Mesenchymal stem cell (in vitro differentiated cells and primary cell): ENCODE measurements at regions not wholly inside any gene's neighbourhood (a gene's known extent, or its start where the extent isn't known, plus 50 kb on each side); places are given as distances from the start of the nearest gene placed in this dataset.

Source experiments
- DNase-seq: peaks from one replicate; pipeline ENCODE4 v3.0.0-alpha.2; 2013
- H2AFZ ChIP-seq: one replicate; pipeline ENCODE4 v1.6.1; 2013; ENCODE audit warnings: low read depth, mild to moderate bottlenecking, control low read depth, inconsistent platforms, low read length, moderate library complexity
- H2AK5ac ChIP-seq: 2 replicates; pipeline ENCODE4 v1.6.1; 2013; ENCODE audit warnings: low read length, moderate library complexity, mild to moderate bottlenecking, inconsistent platforms; ENCODE audit not compliant: severe bottlenecking
- H2BK120ac ChIP-seq: one replicate; pipeline ENCODE4 v1.6.1; 2013; ENCODE audit warnings: low read depth, mild to moderate bottlenecking, inconsistent platforms, low read length, moderate library complexity
- H2BK12ac ChIP-seq, 2 experiments: one replicate each; pipeline ENCODE4 v1.6.1; 2013; ENCODE audit warnings: inconsistent platforms in 2 of 2, low read length in 2 of 2, mild to moderate bottlenecking in 2 of 2, moderate library complexity in 2 of 2, control low read depth in 1 of 2
- H2BK15ac ChIP-seq: one replicate; pipeline ENCODE4 v1.6.1; 2013; ENCODE audit warnings: mild to moderate bottlenecking, low read depth, inconsistent platforms; ENCODE audit not compliant: poor library complexity, severe bottlenecking
- H2BK5ac ChIP-seq: 2 replicates; pipeline ENCODE4 v1.6.1; 2013; ENCODE audit warnings: low read depth, mild to moderate bottlenecking, low read length, control low read depth, inconsistent platforms; ENCODE audit not compliant: poor library complexity, severe bottlenecking
- H3K14ac ChIP-seq, 2 experiments: one replicate each; pipeline ENCODE4 v1.6.1; 2013; ENCODE audit warnings: inconsistent platforms in 2 of 2, low read length in 2 of 2, control low read depth in 1 of 2, mild to moderate bottlenecking in 1 of 2, moderate library complexity in 1 of 2
- H3K18ac ChIP-seq, 2 experiments: one replicate each; pipeline ENCODE4 v1.6.1; 2013; ENCODE audit warnings: inconsistent platforms in 2 of 2, low read length in 2 of 2, control low read depth in 1 of 2, low read depth in 1 of 2, mild to moderate bottlenecking in 1 of 2
- H3K23ac ChIP-seq, 2 experiments: one replicate each; pipeline ENCODE4 v1.6.1; 2013; ENCODE audit warnings: inconsistent platforms in 2 of 2, low read length in 2 of 2, mild to moderate bottlenecking in 2 of 2, moderate library complexity in 2 of 2, control low read depth in 1 of 2
- H3K27ac ChIP-seq: 2 replicates; pipeline ENCODE4 v1.5.1; 2013; ENCODE audit warnings: mild to moderate bottlenecking, moderate library complexity, low read length, control low read depth, inconsistent platforms; ENCODE audit not compliant: poor library complexity, severe bottlenecking
- H3K27me3 ChIP-seq, 2 experiments: 2 replicates each; pipeline versions ENCODE4 v1.6.1 to v1.7.0; 2013; ENCODE audit warnings: low read length in 2 of 2, mild to moderate bottlenecking in 2 of 2, moderate library complexity in 2 of 2, control low read depth in 1 of 2, inconsistent platforms in 1 of 2; ENCODE audit not compliant: control insufficient read depth in 1 of 2, insufficient read depth in 1 of 2
- H3K36me3 ChIP-seq, 2 experiments: 2 replicates each; pipeline versions ENCODE4 v1.6.1 to v1.7.0; 2013; ENCODE audit warnings: low read length in 2 of 2, control low read depth in 1 of 2, inconsistent platforms in 1 of 2, low read depth in 1 of 2, mild to moderate bottlenecking in 1 of 2; ENCODE audit not compliant: insufficient read depth in 2 of 2, control insufficient read depth in 1 of 2
- H3K4ac ChIP-seq, 2 experiments: one replicate each; pipeline ENCODE4 v1.6.1; 2013; ENCODE audit warnings: inconsistent platforms in 2 of 2, low read length in 2 of 2, mild to moderate bottlenecking in 2 of 2, moderate library complexity in 2 of 2, control low read depth in 1 of 2, low read depth in 1 of 2
- H3K4me1 ChIP-seq: 2 replicates; pipeline ENCODE4 v1.6.1; 2013; ENCODE audit warnings: low read depth, low read length, control low read depth; ENCODE audit not compliant: control insufficient read depth, insufficient read depth
- H3K4me2 ChIP-seq: 2 replicates; pipeline ENCODE4 v1.6.1; 2013; ENCODE audit warnings: low read length, mild to moderate bottlenecking, inconsistent platforms; ENCODE audit not compliant: poor library complexity, severe bottlenecking
- H3K4me3 ChIP-seq, 2 experiments: 2 replicates each; pipeline versions ENCODE4 v1.5.1 to v1.7.0; 2013; ENCODE audit warnings: low read length in 2 of 2, mild to moderate bottlenecking in 2 of 2, control low read depth in 1 of 2, low read depth in 1 of 2; ENCODE audit not compliant: insufficient read depth in 1 of 2
- H3K79me1 ChIP-seq: replicated peaks from 2 replicates; pipeline ENCODE4 v1.6.1; 2013; ENCODE audit warnings: mild to moderate bottlenecking, control low read depth, low read length, inconsistent platforms; ENCODE audit not compliant: poor library complexity, severe bottlenecking
- H3K9ac ChIP-seq: 2 replicates; pipeline ENCODE4 v1.7.0; 2013; ENCODE audit warnings: mild to moderate bottlenecking, low read length, moderate library complexity
- H3K9me3 ChIP-seq: 2 replicates; pipeline ENCODE4 v1.7.0; 2013; ENCODE audit warnings: mild to moderate bottlenecking, low read length; ENCODE audit not compliant: control insufficient read depth
- H4K8ac ChIP-seq: one replicate; pipeline ENCODE4 v1.6.1; 2013; ENCODE audit warnings: inconsistent platforms, mild to moderate bottlenecking, low read length, moderate library complexity
- H4K91ac ChIP-seq: one replicate; pipeline ENCODE4 v1.6.1; 2013; ENCODE audit warnings: mild to moderate bottlenecking, low read length, inconsistent platforms
- WGBS: methylation state at CpG from one replicate; pipeline ENCODE4 v1.1.7; 2013; ENCODE audit warnings: mixed read lengths; 5-methylcytosine and 5-hydroxymethylcytosine counted together

DNA sequence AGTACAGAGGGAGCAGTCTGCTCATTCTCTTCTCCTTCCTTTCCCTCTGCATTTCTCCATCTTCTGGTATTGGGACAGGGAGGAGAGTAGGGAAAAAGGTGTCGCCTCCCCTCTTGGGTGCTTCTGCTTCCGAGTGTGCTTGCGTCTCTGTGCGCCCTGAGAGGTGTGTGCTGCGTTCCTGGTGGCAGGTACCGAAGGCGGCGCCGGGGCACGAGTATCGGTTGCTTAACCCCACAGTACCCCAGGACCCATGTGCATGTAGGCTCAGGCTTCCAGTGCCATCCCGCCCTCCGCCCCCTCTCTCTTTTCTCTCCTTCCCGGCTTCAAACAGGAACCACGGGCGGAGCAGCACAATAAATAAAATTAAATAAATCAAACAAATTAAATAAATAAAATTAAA lies 169.3 kb upstream of the GLI3 start:
- Histone ChIP-seq H3K4me3 (no peak overlapping the region), H2AK5ac (no peak overlapping the region), H3K23ac (no peak overlapping the region), H4K8ac (no peak overlapping the region), H3K27ac (no peak overlapping the region), H3K79me1 (no peaks in the 10 kb centered on the region), H3K9me3 (no peaks in the 10 kb centered on the region), H2BK5ac (no peak overlapping the region), H2BK12ac (no peak overlapping the region), H3K4me2 (no peak overlapping the region), H3K27me3 (peaks cover 0 to 13% of the 10 kb centered on the region in 2 experiments), H3K4ac (no peak overlapping the region), H2AFZ (no peak overlapping the region), H2BK120ac (no peak overlapping the region), H3K9ac (no peak overlapping the region), H4K91ac (no peak overlapping the region), H3K14ac (peak overlapping the region in 1 of 2 experiments; percentile 44), H3K36me3 (no peaks in the 10 kb centered on the region), H2BK15ac (no peak overlapping the region), H3K4me1 (no peaks in the 10 kb centered on the region), H3K18ac (no peak overlapping the region)
- 97% methylated on average over 13 of the region's 16 CpGs for WGBS
- DNase-seq = no peak

GRCh38 chr7:42405782-42406181 lies 168.8 kb upstream of the GLI3 start:
- Histone ChIP-seq H3K18ac (no peak overlapping the region), H2BK15ac (no peak overlapping the region), H3K79me1 (no peaks in the 10 kb centered on the region), H3K4me3 (no peak overlapping the region), H4K91ac (no peak overlapping the region), H3K14ac (no peak overlapping the region), H3K27me3 (peaks cover 0 to 17% of the 10 kb centered on the region in 2 experiments), H3K27ac (no peak overlapping the region), H2BK120ac (no peak overlapping the region), H3K36me3 (no peaks in the 10 kb centered on the region), H3K23ac (no peak overlapping the region), H2BK12ac (no peak overlapping the region), H2AFZ (no peak overlapping the region), H4K8ac (no peak overlapping the region), H3K9ac (no peak overlapping the region), H2BK5ac (no peak overlapping the region), H3K4me1 (no peaks in the 10 kb centered on the region), H2AK5ac (no peak overlapping the region), H3K4ac (no peak overlapping the region), H3K9me3 (no peaks in the 10 kb centered on the region), H3K4me2 (no peak overlapping the region)
- WGBS = no CpG with 5 or more reads among the region's 1 CpG
- no peak for DNase-seq

GRCh38 chr7:42403831-42404230 lies 166.8 kb upstream of the GLI3 start:
- H3K79me1 ChIP-seq = no peaks in the 10 kb centered on the region
- WGBS = 96% methylated on average over 1 of the region's 1 CpG
- no peak overlapping the region for H3K4me2 ChIP-seq
- H3K4me3 ChIP-seq = no peak overlapping the region
- no peaks in the 10 kb centered on the region for H3K4me1 ChIP-seq
- H3K4ac ChIP-seq = peak overlapping the region in 1 of 2 experiments; percentile 36
- H2AK5ac ChIP-seq = no peak overlapping the region
- H3K9ac ChIP-seq = no peak overlapping the region
- DNase-seq = no peak
- no peak overlapping the region for H2BK15ac ChIP-seq
- H4K8ac ChIP-seq = no peak overlapping the region
- no peak overlapping the region for H3K23ac ChIP-seq
- H3K14ac ChIP-seq = no peak overlapping the region
- no peaks in the 10 kb centered on the region for H3K9me3 ChIP-seq
- H2BK5ac ChIP-seq = no peak overlapping the region
- H3K18ac ChIP-seq = no peak overlapping the region
- no peaks in the 10 kb centered on the region for H3K36me3 ChIP-seq
- H2BK120ac ChIP-seq = no peak overlapping the region
- peaks cover 0 to 21% of the 10 kb centered on the region in 2 experiments for H3K27me3 ChIP-seq
- H4K91ac ChIP-seq = no peak overlapping the region
- H3K27ac ChIP-seq = no peak overlapping the region
- no peak overlapping the region for H2BK12ac ChIP-seq
- H2AFZ ChIP-seq = no peak overlapping the region

GRCh38 chr7:42400961-42401360 lies 164.0 kb upstream of the GLI3 start:
- Histone ChIP-seq H4K91ac (no peak overlapping the region), H3K27ac (no peak overlapping the region), H2BK5ac (no peak overlapping the region), H3K4ac (no peak overlapping the region), H3K27me3 (peaks cover 0 to 18% of the 10 kb centered on the region in 2 experiments), H3K4me3 (no peak overlapping the region), H2AK5ac (no peak overlapping the region), H3K79me1 (no peaks in the 10 kb centered on the region), H3K9me3 (no peaks in the 10 kb centered on the region), H3K14ac (no peak overlapping the region), H2BK12ac (no peak overlapping the region), H2BK120ac (no peak overlapping the region), H2BK15ac (no peak overlapping the region), H4K8ac (no peak overlapping the region), H3K36me3 (no peaks in the 10 kb centered on the region), H3K23ac (no peak overlapping the region), H3K9ac (no peak overlapping the region), H3K4me1 (no peaks in the 10 kb centered on the region), H2AFZ (no peak overlapping the region), H3K4me2 (no peak overlapping the region), H3K18ac (no peak overlapping the region)
- WGBS = 93% methylated on average over 7 of the region's 7 CpGs
- no peak for DNase-seq
